ENCODE measurements at regions not wholly inside any gene's neighbourhood (a gene's known extent, or its start where the extent isn't known, plus 50 kb on each side); places are given as distances from the start of the nearest gene placed in this dataset.

- no peak for DNase-seq (ENCODE audit: low read depth in 2 of 2, low spot score in 1 of 2)
Measured at GRCh38 chr13:72253754-72254153, 386.8 kb upstream of the DACH1 start.

GRCh38 chr13:72246396-72246795 is 379.4 kb upstream of the DACH1 start:
- no peak for DNase-seq (ENCODE audit: low read depth in 2 of 2, low spot score in 1 of 2)

GRCh38 chr13:72244788-72245187 is 377.8 kb upstream of the DACH1 start:
- DNase-seq (ENCODE audit: low read depth in 2 of 2, low spot score in 1 of 2), result no peak

GRCh38 chr13:72230131-72230530 is 363.1 kb upstream of the DACH1 start:
- no peak for DNase-seq (ENCODE audit: low read depth in 2 of 2, low spot score in 1 of 2)

- no peak for DNase-seq (ENCODE audit: low read depth in 2 of 2, low spot score in 1 of 2)
Measured at GRCh38 chr13:72229067-72229466, 362.1 kb upstream of the DACH1 start.

GRCh38 chr13:72221276-72221962 is 354.4 kb upstream of the DACH1 start:
- no peak for DNase-seq (ENCODE audit: low read depth in 2 of 2, low spot score in 1 of 2)

- DNase-seq (ENCODE audit: low read depth in 2 of 2, low spot score in 1 of 2), result no peak
Measured at GRCh38 chr13:72218966-72219365, 352.0 kb upstream of the DACH1 start.

GRCh38 chr13:72217142-72217541 is 350.1 kb upstream of the DACH1 start:
- DNase-seq (ENCODE audit: low read depth in 2 of 2, low spot score in 1 of 2), result no peak

GRCh38 chr13:72208112-72208645 is 341.2 kb upstream of the DACH1 start:
- DNase-seq (ENCODE audit: low read depth in 2 of 2, low spot score in 1 of 2), result no peak

- DNase-seq (ENCODE audit: low read depth in 2 of 2, low spot score in 1 of 2), result no peak
Measured at GRCh38 chr13:72205773-72206172, 338.8 kb upstream of the DACH1 start.

- DNase-seq (ENCODE audit: low read depth in 2 of 2, low spot score in 1 of 2), result no peak
Measured at GRCh38 chr13:72204291-72204690, 337.3 kb upstream of the DACH1 start.

GRCh38 chr13:72201726-72202125 is 334.7 kb upstream of the DACH1 start:
- no peak for DNase-seq (ENCODE audit: low read depth in 2 of 2, low spot score in 1 of 2)

GRCh38 chr13:72199640-72200039 is 332.6 kb upstream of the DACH1 start:
- no peak for DNase-seq (ENCODE audit: low read depth in 2 of 2, low spot score in 1 of 2)

- DNase-seq (ENCODE audit: low read depth in 2 of 2, low spot score in 1 of 2), result no peak
Measured at GRCh38 chr13:72198967-72199560, 332.1 kb upstream of the DACH1 start.

- DNase-seq (ENCODE audit: low read depth in 2 of 2, low spot score in 1 of 2), result no peak
Measured at GRCh38 chr13:72198042-72198441, 331.0 kb upstream of the DACH1 start.

- no peak for DNase-seq (ENCODE audit: low read depth in 2 of 2, low spot score in 1 of 2)
Measured at GRCh38 chr13:72195044-72195704, 328.2 kb upstream of the DACH1 start.

GRCh38 chr13:72194523-72194922 is 327.5 kb upstream of the DACH1 start:
- no peak for DNase-seq (ENCODE audit: low read depth in 2 of 2, low spot score in 1 of 2)

- DNase-seq (ENCODE audit: low read depth in 2 of 2, low spot score in 1 of 2), result no peak
Measured at GRCh38 chr13:72186730-72187422, 319.9 kb upstream of the DACH1 start.

GRCh38 chr13:72185776-72186175 is 318.8 kb upstream of the DACH1 start:
- no peak for DNase-seq (ENCODE audit: low read depth in 2 of 2, low spot score in 1 of 2)

GRCh38 chr13:72181661-72182060 is 314.7 kb upstream of the DACH1 start:
- DNase-seq (ENCODE audit: low read depth in 2 of 2, low spot score in 1 of 2), result no peak

GRCh38 chr13:72180253-72180952 is 313.4 kb upstream of the DACH1 start:
- DNase-seq (ENCODE audit: low read depth in 2 of 2, low spot score in 1 of 2), result no peak

Measured in stimulated activated CD8-positive, alpha-beta memory T cell treated with anti-CD3 and anti-CD28 coated beads, Interleukin-4, amount 100 ng/mL, for 4 hours (primary cell).